H1 (cell line): ENCODE measurements at regions not wholly inside any gene's neighbourhood (a gene's known extent, or its start where the extent isn't known, plus 50 kb on each side); places are given as distances from the start of the nearest gene placed in this dataset.

Source experiments
- CTCF ChIA-PET: fragments of 300-600 bp; sonication (Branson Sonifier 250); formaldehyde crosslinking; loops from one replicate; lab custom pipeline; 2021; ENCODE audit not compliant: partially characterized antibody; lab: Charles Lee
- POLR2A ChIA-PET: fragments of 300-600 bp; sonication (Branson Sonifier 250); formaldehyde crosslinking; loops from one replicate; lab custom pipeline; 2021; ENCODE audit warnings: inconsistent platforms; ENCODE audit not compliant: partially characterized antibody; lab: Charles Lee
- DNase-seq, 2 experiments: peaks; one replicate each; pipeline versions ENCODE4 v3.0.0 to v3.0.0-alpha.2; 2010 to 2022; ENCODE audit warnings: low spot score in 2 of 2, low read depth in 1 of 2, mixed read lengths in 1 of 2
- FAIRE-seq: peaks from 2 replicates; lab custom pipeline; 2011; peaks lifted over from hg19 to GRCh38; lab: Jason Lieb, UNC
- H2AFZ ChIP-seq: 2 replicates; pipeline ENCODE4 v1.8.1; 2012; ENCODE audit warnings: low read length, inconsistent platforms
- H2AK5ac ChIP-seq: 2 replicates; pipeline ENCODE4 v1.6.1; 2013; ENCODE audit warnings: low read depth, low read length
- H2BK120ac ChIP-seq: replicated peaks from 2 replicates; pipeline ENCODE3; 2013; ENCODE audit warnings: low read depth, low read length, inconsistent platforms
- H2BK12ac ChIP-seq: 2 replicates; pipeline ENCODE4 v1.6.1; 2013; ENCODE audit warnings: low read depth, low read length
- H2BK15ac ChIP-seq: 2 replicates; pipeline ENCODE4 v1.6.1; 2013; ENCODE audit warnings: low read length
- H2BK20ac ChIP-seq: 2 replicates; pipeline ENCODE4 v1.6.1; 2013; ENCODE audit warnings: low read length
- H2BK5ac ChIP-seq: 2 replicates; pipeline ENCODE4 v1.6.1; 2013; ENCODE audit warnings: low read depth, low read length
- H3K14ac ChIP-seq: 2 replicates; pipeline ENCODE4 v1.6.1; 2013; ENCODE audit warnings: inconsistent platforms; ENCODE audit not compliant: insufficient read length
- H3K18ac ChIP-seq: 2 replicates; pipeline ENCODE4 v1.6.1; 2013; ENCODE audit warnings: low read length; ENCODE audit errors: extremely low read depth
- H3K23ac ChIP-seq: 2 replicates; pipeline ENCODE4 v1.6.1; 2013; ENCODE audit warnings: inconsistent platforms; ENCODE audit not compliant: insufficient read length
- H3K23me2 ChIP-seq: 2 replicates; pipeline ENCODE4 v1.6.1; 2013; ENCODE audit warnings: low read depth, low read length
- H3K27ac ChIP-seq: 2 replicates; pipeline ENCODE4 v1.6.1; 2011; ENCODE audit warnings: low read depth, low read length, inconsistent platforms
- H3K27me3 ChIP-seq, 4 experiments: replicated peaks in 1 of 4; 1 replicate in 1 of 4; 2 replicates in 3 of 4; pipeline versions ENCODE4 v1.6.1 to v1.8.1; 2011 to 2013; ENCODE audit warnings: low read length in 3 of 4, mild to moderate bottlenecking in 3 of 4, inconsistent platforms in 2 of 4, mixed read lengths in 2 of 4, moderate library complexity in 1 of 4; ENCODE audit not compliant: control insufficient read depth in 3 of 4, insufficient read depth in 3 of 4; ENCODE audit errors: extremely low read depth in 1 of 4
- H3K36me3 ChIP-seq, 4 experiments: 2 replicates each; pipeline versions ENCODE4 v1.6.1 to v1.8.1; 2011 to 2013; ENCODE audit warnings: mild to moderate bottlenecking in 4 of 4, low read length in 3 of 4, moderate library complexity in 2 of 4, control low read depth in 1 of 4, inconsistent platforms in 1 of 4; ENCODE audit not compliant: insufficient read depth in 4 of 4, control insufficient read depth in 2 of 4
- H3K4ac ChIP-seq: replicated peaks from 2 replicates; pipeline ENCODE3; 2013; ENCODE audit warnings: low read length, low read depth, mixed read lengths, inconsistent platforms; ENCODE audit not compliant: insufficient read length
- H3K4me1 ChIP-seq, 4 experiments: replicated peaks in 1 of 4; 1 replicate in 1 of 4; 2 replicates in 3 of 4; pipeline versions ENCODE4 v1.6.1 to v1.8.1; 2011 to 2013; ENCODE audit warnings: low read length in 3 of 4, inconsistent platforms in 2 of 4, mixed read lengths in 1 of 4; ENCODE audit not compliant: insufficient read depth in 4 of 4, control insufficient read depth in 3 of 4
- H3K4me2 ChIP-seq, 2 experiments: 2 replicates each; pipeline versions ENCODE4 v1.6.1 to v1.8.1; 2011 to 2013; ENCODE audit warnings: low read depth in 2 of 2, low read length in 2 of 2, control low read depth in 1 of 2, inconsistent platforms in 1 of 2, mild to moderate bottlenecking in 1 of 2; ENCODE audit not compliant: insufficient read depth in 1 of 2
- H3K4me3 ChIP-seq, 4 experiments: fragments of 200-600, 300-600 bp in 1 of 4; sonication (generic), shearing (Covaris generic), sonication (Bioruptor Twin) in 1 of 4; 2 replicates each; pipeline versions ENCODE4 v1.5.1 to v1.8.1; 2011 to 2016; ENCODE audit warnings: low read length in 4 of 4, low read depth in 3 of 4, control low read depth in 2 of 4, inconsistent platforms in 2 of 4, mild to moderate bottlenecking in 2 of 4, mixed read lengths in 1 of 4, moderate library complexity in 1 of 4; ENCODE audit not compliant: insufficient read depth in 2 of 4; ENCODE audit errors: extremely low read depth in 1 of 4
- H3K56ac ChIP-seq: replicated peaks from 2 replicates; pipeline ENCODE3; 2013; ENCODE audit warnings: low read depth, mild to moderate bottlenecking, mixed read lengths, low read length, inconsistent platforms; ENCODE audit not compliant: insufficient read length
- H3K79me1 ChIP-seq: 2 replicates; pipeline ENCODE4 v1.6.1; 2013; ENCODE audit warnings: low read depth, low read length, control low read depth
- H3K79me2 ChIP-seq, 2 experiments: 2 replicates each; pipeline versions ENCODE4 v1.6.1 to v1.8.1; 2012 to 2013; ENCODE audit warnings: low read length in 2 of 2, mild to moderate bottlenecking in 2 of 2, inconsistent platforms in 1 of 2; ENCODE audit not compliant: insufficient read depth in 2 of 2, control insufficient read depth in 1 of 2
- H3K9ac ChIP-seq, 4 experiments: replicated peaks in 1 of 4; 1 replicate in 1 of 4; 2 replicates in 3 of 4; pipeline versions ENCODE4 v1.6.1 to v1.8.1; 2011 to 2013; ENCODE audit warnings: low read depth in 3 of 4, low read length in 3 of 4, control low read depth in 2 of 4, mild to moderate bottlenecking in 2 of 4, moderate library complexity in 2 of 4, inconsistent platforms in 1 of 4; ENCODE audit errors: extremely low read depth in 1 of 4
- H3K9me3 ChIP-seq, 2 experiments: 2 replicates each; pipeline versions ENCODE4 v1.6.1 to v1.8.1; 2012 to 2013; ENCODE audit warnings: mild to moderate bottlenecking in 2 of 2, moderate library complexity in 2 of 2, control low read depth in 1 of 2, inconsistent platforms in 1 of 2, low read depth in 1 of 2, low read length in 1 of 2, mixed read lengths in 1 of 2; ENCODE audit not compliant: insufficient read depth in 2 of 2
- H4K20me1 ChIP-seq, 2 experiments: replicated peaks in 1 of 2; 2 replicates each; pipeline versions ENCODE3 to v1.8.1; 2011 to 2013; ENCODE audit warnings: inconsistent platforms in 2 of 2, low read length in 2 of 2, mild to moderate bottlenecking in 1 of 2; ENCODE audit not compliant: insufficient read depth in 2 of 2, control insufficient read depth in 1 of 2
- H4K5ac ChIP-seq: 2 replicates; pipeline ENCODE4 v1.6.1; 2013; ENCODE audit warnings: low read length, low read depth, mixed read lengths, inconsistent platforms; ENCODE audit not compliant: insufficient read length
- H4K8ac ChIP-seq: 2 replicates; pipeline ENCODE4 v1.8.0; 2013; ENCODE audit warnings: mild to moderate bottlenecking, moderate library complexity, low read length, inconsistent platforms; ENCODE audit not compliant: insufficient read depth; ENCODE audit errors: extremely low read depth
- H4K91ac ChIP-seq: replicated peaks from 2 replicates; pipeline ENCODE3; 2013; ENCODE audit warnings: low read length, mixed read lengths, inconsistent platforms; ENCODE audit not compliant: insufficient read length
- JUND ChIP-seq: IDR thresholded peaks from 2 replicates; pipeline ENCODE4 v1.6.1; 2011; ENCODE audit warnings: mild to moderate bottlenecking, improper control_type of control experiment, low read length
- MAFK ChIP-seq: IDR thresholded peaks from 2 replicates; pipeline ENCODE4 v1.6.1; 2012; ENCODE audit warnings: low read depth, mild to moderate bottlenecking, improper control_type of control experiment, low read length
- SRF ChIP-seq: IDR thresholded peaks from 2 replicates; pipeline ENCODE4 v1.6.1; 2011; ENCODE audit warnings: mild to moderate bottlenecking, low read depth, low read length, moderate library complexity
- TEAD4 ChIP-seq: IDR thresholded peaks from 2 replicates; pipeline ENCODE4 v1.6.1; 2012; ENCODE audit warnings: low read depth, low read length, inconsistent platforms, mixed read lengths
- WGBS, 2 experiments: shearing (Covaris generic) in 1 of 2; methylation state at CpG; one replicate each; pipeline versions ENCODE4 v1.1.6 to v1.1.7; 2013 to 2015; ENCODE audit warnings: low lambda C conversion rate in 2 of 2, mixed read lengths in 2 of 2, inconsistent platforms in 1 of 2, low coverage in 1 of 2, missing lambda C conversion rate in 1 of 2; ENCODE audit not compliant: insufficient replicate concordance in 2 of 2, insufficient coverage in 1 of 2, insufficient read length in 1 of 2; ENCODE audit errors: extremely low coverage in 1 of 2, missing lambda C conversion rate in 1 of 2; 5-methylcytosine and 5-hydroxymethylcytosine counted together

GRCh38 chr9:12993466-12993865, 218.6 kb downstream of the LURAP1L start:
- no peak overlapping the region for H4K8ac ChIP-seq
- H3K23me2 ChIP-seq, result no peaks in the 10 kb centered on the region
- no peak overlapping the region for H3K9ac ChIP-seq
- H2BK12ac ChIP-seq, result no peak overlapping the region
- TF ChIP-seq JUND (no peak), SRF (no peak), TEAD4 (no peak), MAFK (no peak)
- TF ChIP-seq, all 59 proteins: peak for 0
- Histone ChIP-seq H3K4me1 (no peaks in the 10 kb centered on the region), H3K79me2 (no peaks in the 10 kb centered on the region), H2BK20ac (no peak overlapping the region), H3K36me3 (no peaks in the 10 kb centered on the region), H3K14ac (no peak overlapping the region), H2BK120ac (no peak overlapping the region), H2AK5ac (no peak overlapping the region), H3K9me3 (no peaks in the 10 kb centered on the region), H4K20me1 (no peaks in the 10 kb centered on the region), H3K18ac (no peak overlapping the region), H2BK15ac (no peak overlapping the region), H4K91ac (no peak overlapping the region), H3K79me1 (no peaks in the 10 kb centered on the region), H2BK5ac (no peak overlapping the region), H3K4ac (no peak overlapping the region), H3K56ac (no peak overlapping the region), H3K27me3 (no peaks in the 10 kb centered on the region), H3K4me3 (no peak overlapping the region), H3K4me2 (no peak overlapping the region), H3K27ac (no peak overlapping the region), H4K5ac (no peak overlapping the region), H3K23ac (no peak overlapping the region), H2AFZ (no peak overlapping the region)
- ChIA-PET CTCF (interaction anchor here (1.4 kb wide), 1 partner anchor 14 kb away, joined by 3 read pairs; no protein-coding TSS in a partner anchor), POLR2A (no interaction called here)
- 89% methylated on average over 2 of the region's 2 CpGs; no CpG with 5 or more reads in 1 of the 2 experiments for WGBS, 2 experiments
- no peak for DNase-seq
- no peak for FAIRE-seq
